HG03060 (cell line): ENCODE measurements at regions not wholly inside any gene's neighbourhood (a gene's known extent, or its start where the extent isn't known, plus 50 kb on each side); places are given as distances from the start of the nearest gene placed in this dataset.

ENCODE experiments used
- ATAC-seq: cut with Tn5 transposase; IDR thresholded peaks from one replicate; pipeline ENCODE4 v1.9.1; 2021; ENCODE audit warnings: low read depth, moderate number of reproducible peaks; ENCODE audit not compliant: unreplicated experiment

DNA sequence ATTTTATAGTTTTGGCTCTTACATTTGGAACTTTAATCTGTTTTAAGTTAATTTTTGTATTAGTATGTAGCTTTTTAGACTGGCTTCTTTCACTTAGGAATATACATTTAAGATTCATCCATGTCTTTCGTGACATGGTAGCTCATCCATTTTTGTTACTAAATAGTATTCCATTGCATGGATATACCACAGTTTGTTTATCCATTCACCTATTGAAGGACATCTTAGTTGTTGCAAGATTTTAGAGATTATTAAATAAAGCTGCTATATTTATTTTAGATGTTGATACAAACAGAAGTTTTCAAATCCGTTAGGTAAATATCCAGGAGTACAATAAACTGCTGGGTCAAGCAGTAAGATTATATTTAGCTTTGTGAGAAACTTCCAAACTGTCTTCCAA lies 58.0 kb upstream of the ZNF521 start:
- ATAC-seq, result no peak

GRCh38 chr18:25408293-25408692 lies 56.3 kb upstream of the ZNF521 start:
- no peak for ATAC-seq
